Hepatocyte (in vitro differentiated cells): ENCODE measurements at regions not wholly inside any gene's neighbourhood (a gene's known extent, or its start where the extent isn't known, plus 50 kb on each side); places are given as distances from the start of the nearest gene placed in this dataset.

Source experiments
- DNase-seq: peaks from one replicate; pipeline ENCODE4 v3.0.0-alpha.2; 2016; ENCODE audit warnings: low spot score
- H2AFZ ChIP-seq: fragments of 200-600 bp; sonication (generic); 2 replicates; pipeline ENCODE4 v1.6.0; 2016; ENCODE audit warnings: antibody characterized with exemption, mild to moderate bottlenecking
- H3K27ac ChIP-seq: fragments of 200-600 bp; sonication (generic); 2 replicates; pipeline ENCODE4 v1.5.1; 2016; ENCODE audit warnings: mild to moderate bottlenecking
- H3K27me3 ChIP-seq: fragments of 200-600 bp; sonication (generic); 2 replicates; pipeline ENCODE4 v1.6.1; 2016
- H3K36me3 ChIP-seq: fragments of 200-600 bp; sonication (generic); replicated peaks from 2 replicates; pipeline ENCODE4 v1.5.1; 2016; ENCODE audit warnings: low read depth; ENCODE audit not compliant: insufficient read depth
- H3K4me1 ChIP-seq: fragments of 200-600 bp; sonication (generic); 2 replicates; pipeline ENCODE4 v1.5.1; 2016; ENCODE audit warnings: mild to moderate bottlenecking, moderate library complexity; ENCODE audit not compliant: insufficient read depth
- H3K4me2 ChIP-seq: fragments of 200-600 bp; sonication (generic); 2 replicates; pipeline ENCODE4 v1.6.0; 2016
- H3K4me3 ChIP-seq: fragments of 200-600 bp; sonication (generic); 2 replicates; pipeline ENCODE4 v1.5.1; 2016; ENCODE audit warnings: mild to moderate bottlenecking
- H3K79me2 ChIP-seq: fragments of 200-600 bp; sonication (generic); 2 replicates; pipeline ENCODE4 v1.6.0; 2017; ENCODE audit warnings: mild to moderate bottlenecking
- H3K9me2 ChIP-seq: fragments of 200-600 bp; sonication (generic); replicated peaks from 2 replicates; pipeline ENCODE4 v1.6.0; 2017; ENCODE audit warnings: mild to moderate bottlenecking; ENCODE audit not compliant: insufficient read depth
- H3K9me3 ChIP-seq: fragments of 200-600 bp; sonication (generic); 2 replicates; pipeline ENCODE4 v1.5.1; 2016; ENCODE audit warnings: low read depth, mild to moderate bottlenecking
- H4K20me1 ChIP-seq: fragments of 200-600 bp; sonication (generic); 2 replicates; pipeline ENCODE4 v1.6.0; 2016; ENCODE audit warnings: mild to moderate bottlenecking; ENCODE audit not compliant: insufficient read depth, poor library complexity, severe bottlenecking
- CTCF ChIP-seq: fragments of 200-600 bp; sonication (generic); IDR thresholded peaks from 2 replicates; pipeline ENCODE4 v1.5.1; 2016; ENCODE audit warnings: antibody characterized with exemption, mild to moderate bottlenecking; ENCODE audit not compliant: poor library complexity
- EZH2 ChIP-seq: fragments of 200-600 bp; sonication (generic); IDR thresholded peaks from 2 replicates; pipeline ENCODE4 v1.6.1; 2016; ENCODE audit warnings: antibody characterized with exemption, mild to moderate bottlenecking, borderline replicate concordance
- EZH2phosphoT487 ChIP-seq: fragments of 200-600 bp; sonication (generic); IDR thresholded peaks from one replicate; pipeline ENCODE4 v1.6.1; 2018; ENCODE audit warnings: antibody characterized with exemption, mild to moderate bottlenecking, low read depth, moderate library complexity; ENCODE audit not compliant: unreplicated experiment, severe bottlenecking
- WGBS: methylation state at CpG from one replicate; pipeline ENCODE4 v1.1.6; 2016; ENCODE audit warnings: low lambda C conversion rate; ENCODE audit errors: missing lambda C conversion rate; 5-methylcytosine and 5-hydroxymethylcytosine counted together

GRCh38 chr12:22990501-22990900, 365.5 kb downstream of the ETNK1 start:
- Histone ChIP-seq H3K79me2 (no peaks in the 10 kb centered on the region), H3K27me3 (no peaks in the 10 kb centered on the region), H3K27ac (no peak overlapping the region), H3K4me2 (no peak overlapping the region), H3K36me3 (no peaks in the 10 kb centered on the region), H3K9me2 (no peaks in the 10 kb centered on the region), H3K4me1 (no peaks in the 10 kb centered on the region), H3K4me3 (no peak overlapping the region), H2AFZ (no peak overlapping the region), H4K20me1 (no peaks in the 10 kb centered on the region), H3K9me3 (no peaks in the 10 kb centered on the region)
- TF ChIP-seq EZH2 (no peak), CTCF (no peak), EZH2phosphoT487 (no peak)
- 84% methylated on average over 1 of the region's 1 CpG for WGBS
- DNase-seq: no peak

GRCh38 chr12:22991250-22991844, 366.4 kb downstream of the ETNK1 start:
- no peak for TF ChIP-seq CTCF
- no peak for TF ChIP-seq EZH2phosphoT487
- no peak for TF ChIP-seq EZH2
- Histone ChIP-seq H3K36me3 (no peaks in the 10 kb centered on the region), H2AFZ (no peak overlapping the region), H3K27me3 (no peaks in the 10 kb centered on the region), H4K20me1 (no peaks in the 10 kb centered on the region), H3K4me2 (no peak overlapping the region), H3K4me1 (no peaks in the 10 kb centered on the region), H3K9me3 (no peaks in the 10 kb centered on the region), H3K4me3 (no peak overlapping the region), H3K27ac (no peak overlapping the region), H3K79me2 (no peaks in the 10 kb centered on the region), H3K9me2 (no peaks in the 10 kb centered on the region)
- 84% methylated on average over 3 of the region's 3 CpGs for WGBS
- no peak for DNase-seq

GRCh38 chr12:22993609-22994315, 368.8 kb downstream of the ETNK1 start:
- no peaks in the 10 kb centered on the region for H3K9me3 ChIP-seq
- no peak overlapping the region for H2AFZ ChIP-seq
- no peaks in the 10 kb centered on the region for H3K27me3 ChIP-seq
- H3K9me2 ChIP-seq: no peaks in the 10 kb centered on the region
- no peaks in the 10 kb centered on the region for H3K4me1 ChIP-seq
- H3K4me3 ChIP-seq: no peak overlapping the region
- WGBS: 48% methylated on average over 4 of the region's 4 CpGs
- no peaks in the 10 kb centered on the region for H4K20me1 ChIP-seq
- H3K27ac ChIP-seq: no peak overlapping the region
- no peaks in the 10 kb centered on the region for H3K79me2 ChIP-seq
- TF ChIP-seq EZH2phosphoT487: no peak
- TF ChIP-seq CTCF: no peak
- TF ChIP-seq EZH2: no peak
- DNase-seq: no peak
- H3K36me3 ChIP-seq: no peaks in the 10 kb centered on the region
- H3K4me2 ChIP-seq: no peak overlapping the region
